Activated effector memory CD4-positive, alpha-beta T cell treated with anti-CD3 and anti-CD28 coated beads, Interleukin-2, amount 50 U/mL, for 16 hours (primary cell): ENCODE measurements at regions not wholly inside any gene's neighbourhood (a gene's known extent, or its start where the extent isn't known, plus 50 kb on each side); places are given as distances from the start of the nearest gene placed in this dataset.
"Not testable (repeated sequence)": the region's sequence is repeated elsewhere in the genome, so short reads cannot be mapped to it uniquely, and the experiment has no call there.

Experiments
- DNase-seq: peaks from one replicate; pipeline ENCODE4 v3.0.0-alpha.2; 2020

DNA sequence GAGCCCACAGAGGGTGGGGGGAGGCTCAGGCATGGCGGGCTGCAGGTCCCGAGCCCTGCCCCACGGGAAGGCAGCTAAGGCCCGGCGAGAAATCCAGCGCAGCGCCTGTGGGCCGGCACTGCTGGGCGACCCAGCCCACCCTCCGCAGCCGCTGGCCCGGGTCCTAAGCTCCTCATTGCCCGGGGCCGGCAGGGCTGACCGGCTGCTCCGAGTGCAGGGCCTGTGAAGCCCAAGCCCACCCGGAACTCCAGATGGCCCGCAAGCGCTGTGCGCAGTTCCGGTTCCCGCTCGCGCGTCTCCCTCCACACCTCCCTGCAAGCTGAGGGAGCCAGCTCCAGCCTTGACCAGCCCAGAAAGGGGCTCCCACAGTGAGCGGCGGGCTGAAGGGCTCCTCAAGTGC is 129.8 kb upstream of the CADM1 start:
- not testable (repeated sequence) for DNase-seq

DNA sequence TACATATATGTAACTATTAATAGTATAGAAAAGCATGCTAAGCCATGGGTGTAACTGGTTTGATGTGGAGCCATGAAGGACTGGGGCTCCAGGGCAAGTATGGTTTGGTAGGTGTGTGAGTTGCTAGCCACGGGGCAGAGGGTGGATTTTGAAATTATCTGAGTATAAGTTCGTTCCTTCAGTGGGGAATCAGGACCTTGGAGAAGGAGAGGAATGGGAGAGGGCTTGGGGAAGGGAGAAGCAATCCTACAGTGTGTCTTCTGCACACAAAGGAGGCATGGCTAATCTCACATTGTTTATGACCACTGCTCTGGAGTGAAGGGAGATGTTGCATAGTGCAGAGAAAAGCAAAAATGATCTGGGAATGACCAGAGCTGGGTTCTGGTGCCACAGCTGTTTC is 127.8 kb upstream of the CADM1 start:
- DNase-seq = no peak

DNA sequence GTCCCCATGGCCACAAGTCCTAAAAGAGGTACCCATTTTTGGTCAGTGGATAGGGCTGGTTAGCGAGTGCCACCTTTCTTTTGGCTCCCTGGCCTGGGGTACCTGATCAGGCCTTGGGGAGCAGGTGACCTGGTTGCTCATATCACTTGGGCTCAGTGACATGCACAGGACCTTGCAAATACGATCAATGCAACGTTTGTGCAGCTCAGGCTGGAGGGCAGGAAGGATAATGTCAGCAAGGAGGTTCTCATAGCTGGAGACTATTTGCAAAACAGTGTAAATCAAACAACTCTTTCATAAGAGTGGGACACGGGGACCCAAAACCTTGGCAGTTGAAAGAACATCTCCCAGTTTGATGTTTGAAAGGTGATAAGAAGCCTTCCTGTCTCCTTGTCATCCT is 127.4 kb upstream of the CADM1 start:
- DNase-seq = no peak

DNA sequence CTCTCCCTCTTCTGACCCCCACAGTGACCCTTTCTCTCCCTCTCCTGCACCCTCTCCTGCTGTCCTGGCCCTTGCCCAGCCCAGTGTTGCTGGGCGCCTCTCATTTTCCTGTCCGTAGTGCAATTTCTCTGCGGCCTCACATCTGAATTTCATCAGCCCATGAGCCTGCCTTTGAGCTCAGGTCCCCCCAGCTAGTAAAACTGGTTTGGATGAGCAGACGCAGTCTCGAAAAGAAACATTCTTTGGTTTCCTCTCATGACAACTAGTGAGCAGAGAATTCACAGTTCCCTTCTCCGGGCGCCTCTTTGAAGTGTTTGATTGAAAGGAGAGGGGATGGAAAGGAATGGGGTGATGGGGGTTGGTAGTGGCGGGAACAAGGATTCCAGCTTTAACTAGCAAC is 126.0 kb upstream of the CADM1 start:
- no peak for DNase-seq

DNA sequence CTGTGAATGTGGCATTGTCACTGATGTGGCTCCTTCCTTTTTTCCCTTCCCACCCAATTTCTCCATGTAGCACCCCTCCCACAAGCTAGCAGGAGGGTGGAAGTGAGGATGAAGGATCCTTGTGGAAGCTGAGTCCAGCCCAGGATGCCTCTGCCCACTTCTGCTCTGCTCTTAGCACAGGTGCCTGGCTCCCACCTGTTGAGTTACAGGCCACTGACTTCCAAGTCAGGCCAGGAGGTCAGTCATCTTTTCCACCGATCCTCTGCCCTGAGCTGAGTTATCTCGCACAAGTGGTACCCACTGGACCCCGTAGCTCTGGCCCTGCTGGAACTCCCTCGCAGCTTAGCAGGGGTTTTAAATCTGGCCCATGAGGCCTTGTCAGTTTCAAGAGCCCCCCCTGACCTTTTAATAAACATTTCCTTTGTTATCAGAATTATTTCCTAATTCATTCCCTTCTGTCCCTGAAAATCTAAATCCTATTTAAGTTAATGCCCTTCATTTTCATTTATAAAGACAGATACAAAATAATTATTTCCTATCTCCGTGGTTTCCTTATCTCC is 125.3 kb upstream of the CADM1 start:
- no peak for DNase-seq

DNA sequence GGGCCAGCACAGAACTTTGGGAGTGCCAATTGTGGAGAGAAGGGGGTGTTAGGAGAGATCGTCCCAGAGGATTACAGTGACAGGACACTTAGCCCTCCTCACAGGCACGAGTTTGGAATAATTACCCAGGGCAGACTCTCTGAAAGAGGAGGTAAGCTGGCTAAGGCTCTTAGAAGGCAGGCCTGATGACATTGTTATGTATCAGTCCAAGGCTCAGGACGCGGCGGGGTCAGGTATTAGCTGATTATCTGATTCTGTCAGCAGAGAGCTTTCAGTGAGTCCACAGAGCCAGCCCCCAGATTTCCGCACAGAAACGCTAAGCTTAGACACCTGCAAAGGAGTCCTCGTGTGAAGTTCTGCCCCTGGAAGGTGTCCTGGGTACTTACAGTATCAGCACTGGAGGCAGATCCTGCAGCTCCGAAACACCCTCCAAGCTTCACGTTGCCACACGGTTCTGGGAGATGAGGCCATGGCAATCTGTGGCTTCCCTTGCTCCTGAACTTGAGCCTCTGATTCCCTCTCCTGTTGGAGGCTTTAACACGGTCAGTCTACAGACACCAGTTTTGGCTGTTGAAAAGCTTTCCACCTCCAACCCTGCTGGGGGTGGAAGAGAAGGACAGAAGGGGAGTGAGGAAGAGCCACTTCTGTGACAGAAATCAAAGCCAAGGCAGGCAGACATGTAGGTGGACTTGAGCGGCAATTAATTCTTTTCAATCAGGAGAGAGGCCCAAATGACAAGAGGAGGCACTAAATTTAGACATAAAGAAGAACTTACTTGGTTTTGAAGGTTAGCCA is 123.6 kb upstream of the CADM1 start:
- DNase-seq = no peak

DNA sequence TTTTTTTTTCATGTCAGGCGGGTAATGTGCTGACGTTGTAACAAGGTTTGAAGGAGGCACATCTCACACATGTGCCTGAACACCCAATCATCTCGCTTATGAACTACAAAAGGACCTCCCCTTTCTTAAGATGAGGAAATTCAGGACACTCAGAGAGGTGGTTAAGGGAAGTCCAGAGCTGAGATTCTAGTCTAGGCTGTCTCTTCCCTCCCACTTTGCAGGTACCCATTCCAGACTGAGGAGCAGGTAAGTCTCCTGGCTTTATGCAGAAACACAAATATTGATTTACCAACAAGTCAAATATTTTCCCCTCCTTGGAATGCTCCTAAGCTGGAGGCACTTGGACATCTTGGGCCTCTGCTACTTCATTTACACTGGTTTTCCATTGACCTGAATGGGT is 122.9 kb upstream of the CADM1 start:
- no peak for DNase-seq

DNA sequence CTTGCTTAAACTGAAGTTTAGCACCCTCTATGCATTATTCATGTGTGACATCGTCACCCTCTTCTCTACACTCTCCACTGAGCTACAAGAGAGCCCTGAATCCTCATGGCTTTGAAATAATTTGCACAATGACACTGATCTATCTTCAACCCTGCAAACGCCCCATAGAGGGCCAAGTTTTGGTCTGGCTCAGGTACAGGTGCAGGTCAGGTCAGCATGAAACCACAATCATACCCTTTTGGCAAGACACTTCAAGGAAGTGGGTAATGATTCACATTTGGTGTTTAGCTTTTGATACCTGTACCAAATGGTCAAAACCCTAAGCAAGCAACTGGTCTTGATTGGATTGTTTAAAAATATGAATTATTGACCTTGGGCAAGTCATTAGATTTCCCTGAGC is 122.2 kb upstream of the CADM1 start:
- DNase-seq = no peak

DNA sequence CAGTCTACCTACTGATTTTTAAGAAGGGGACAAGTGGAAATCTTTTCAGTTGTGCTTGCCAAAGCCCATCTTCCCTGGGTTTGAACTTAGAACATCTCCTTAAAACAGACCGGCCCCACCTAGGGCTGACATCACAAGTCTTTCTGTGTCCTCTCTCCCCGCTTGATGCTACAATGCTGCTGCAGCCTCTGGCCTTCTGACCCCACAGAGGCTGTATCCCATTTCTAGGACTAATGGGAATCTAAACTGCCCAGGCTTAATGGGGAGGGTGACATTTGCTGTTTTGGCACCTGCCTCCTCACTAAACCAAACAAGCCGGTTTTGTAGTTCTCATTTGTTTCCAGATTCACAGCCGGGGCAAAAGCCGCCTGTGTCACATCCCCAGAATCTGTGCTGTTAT is 121.3 kb upstream of the CADM1 start:
- no peak for DNase-seq

DNA sequence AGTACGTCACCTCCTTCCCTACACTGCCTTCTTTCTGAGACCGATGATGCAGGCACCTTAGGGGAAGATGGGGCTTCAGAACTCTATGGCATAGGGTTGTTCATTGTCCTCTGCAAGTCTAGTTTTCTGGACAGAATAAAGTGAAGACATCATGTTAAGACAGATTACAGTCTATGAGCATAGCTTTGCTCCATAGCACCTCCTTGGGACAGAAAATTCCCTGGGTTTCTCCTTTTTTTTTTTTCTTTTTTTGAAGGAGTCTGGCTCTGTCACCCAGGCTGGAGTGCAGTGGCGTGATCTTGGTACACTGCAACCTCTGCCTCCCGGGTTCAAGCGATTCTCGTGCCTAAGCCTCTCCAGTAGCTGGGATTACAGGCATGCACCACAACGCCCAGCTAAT is 119.8 kb upstream of the CADM1 start:
- no peak for DNase-seq

DNA sequence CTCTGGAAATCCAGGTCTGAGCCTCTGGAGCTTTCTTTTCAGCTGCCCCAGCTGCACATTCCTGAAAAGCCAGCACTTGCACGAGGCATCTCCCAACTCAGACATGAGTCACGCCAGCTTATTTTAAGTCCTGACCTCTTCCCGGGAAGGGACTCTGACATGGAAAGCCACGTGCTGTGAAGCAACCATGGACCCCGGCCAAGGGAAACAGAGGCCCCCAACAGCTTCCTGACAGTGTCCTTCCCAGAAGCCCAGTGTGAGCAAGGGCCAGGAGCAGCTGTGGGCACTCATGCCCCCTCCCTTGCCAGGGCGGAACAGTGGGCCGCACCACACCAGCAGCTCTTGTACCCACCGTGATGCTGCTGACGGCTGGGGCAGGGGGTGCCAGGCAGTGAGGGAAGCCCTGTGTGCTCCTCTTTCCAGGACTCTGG is 118.8 kb upstream of the CADM1 start:
- no peak for DNase-seq

DNA sequence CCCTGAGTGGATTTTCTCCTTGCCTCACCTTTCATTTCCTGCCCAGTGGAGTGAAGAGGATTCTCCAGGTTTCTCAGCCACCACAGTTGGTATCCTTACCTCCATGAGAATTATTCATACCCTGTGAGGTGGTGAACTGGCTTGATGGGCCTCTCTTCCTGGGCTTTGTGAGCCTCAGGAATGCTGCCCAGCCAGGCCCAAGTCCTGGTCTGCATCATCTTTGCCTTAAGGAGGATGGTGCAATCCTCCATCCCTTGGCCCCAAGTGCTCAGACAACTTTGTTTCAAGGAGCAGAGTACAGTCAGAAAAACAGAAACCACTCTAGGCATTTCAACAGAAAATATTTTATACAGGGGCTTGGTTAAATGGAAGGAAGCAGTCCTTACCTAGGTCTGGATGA is 114.2 kb upstream of the CADM1 start:
- DNase-seq = no peak

DNA sequence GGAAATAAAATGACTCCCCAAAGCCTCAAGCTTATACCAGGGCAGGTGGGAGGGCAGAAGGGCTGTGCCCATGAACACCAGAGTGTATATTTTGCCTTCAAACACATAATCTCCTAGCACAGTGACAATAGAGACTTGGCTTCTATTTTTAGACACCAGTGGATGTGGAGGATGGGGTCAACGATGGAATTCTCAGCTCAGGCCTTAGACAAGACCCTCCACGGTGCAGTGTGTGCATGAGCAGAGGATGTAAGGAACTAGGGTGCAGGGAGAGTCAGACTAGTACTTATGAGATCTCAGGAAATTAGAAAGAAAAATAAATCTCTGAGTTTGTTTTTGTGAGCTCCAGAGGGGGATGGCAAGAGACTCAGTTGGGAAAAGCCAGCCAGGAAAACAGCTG is 113.6 kb upstream of the CADM1 start:
- no peak for DNase-seq

DNA sequence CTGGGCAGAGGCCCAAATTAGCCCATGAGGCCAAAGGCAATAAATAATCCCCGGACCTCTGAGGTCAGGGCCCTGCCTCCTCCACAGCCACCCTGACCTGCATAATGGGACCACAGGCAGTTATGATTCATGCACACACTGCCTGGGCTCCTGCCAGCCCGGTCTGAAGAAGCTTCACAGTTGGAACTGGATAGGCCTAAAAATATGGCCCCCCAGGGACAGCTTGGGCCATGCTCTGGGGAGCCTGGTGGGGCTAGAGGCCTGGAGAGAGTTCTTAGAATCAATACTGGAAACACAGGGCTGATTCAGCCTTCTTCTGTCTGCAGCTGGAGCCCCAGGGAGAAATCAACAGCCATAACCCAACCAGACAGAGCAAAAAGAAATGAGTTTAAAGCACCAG is 112.8 kb upstream of the CADM1 start:
- no peak for DNase-seq

DNA sequence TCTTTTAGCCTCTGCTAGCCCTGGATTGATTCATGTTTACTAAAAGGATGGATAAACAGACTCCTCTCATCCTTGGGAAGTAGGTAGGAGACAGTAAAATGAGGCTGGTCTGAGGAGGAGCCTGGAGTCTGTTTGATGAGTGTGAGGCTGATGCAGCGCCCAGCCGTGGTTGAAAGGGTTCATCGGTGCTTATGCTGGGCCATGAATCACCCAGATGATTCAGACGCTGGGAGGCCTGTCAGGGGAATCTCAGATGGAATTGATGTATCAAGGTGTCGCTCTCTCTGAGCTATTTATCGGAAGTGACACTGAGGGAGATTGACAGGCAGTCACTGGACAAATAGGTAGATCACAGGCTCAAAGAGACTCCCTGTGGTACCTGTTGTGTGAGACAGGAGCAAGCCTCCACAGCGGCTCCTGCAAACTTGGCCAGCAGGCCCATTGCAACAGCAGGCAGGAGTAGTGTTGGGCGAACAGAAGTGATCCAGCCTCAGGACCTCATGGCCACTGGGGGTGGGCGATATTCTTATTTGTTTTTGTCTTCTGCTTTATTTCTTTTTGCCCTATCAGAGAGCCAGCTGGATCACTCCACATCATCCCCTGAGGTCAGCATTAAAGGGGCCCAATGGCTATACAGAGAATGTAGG is 109.9 kb upstream of the CADM1 start:
- DNase-seq = no peak

DNA sequence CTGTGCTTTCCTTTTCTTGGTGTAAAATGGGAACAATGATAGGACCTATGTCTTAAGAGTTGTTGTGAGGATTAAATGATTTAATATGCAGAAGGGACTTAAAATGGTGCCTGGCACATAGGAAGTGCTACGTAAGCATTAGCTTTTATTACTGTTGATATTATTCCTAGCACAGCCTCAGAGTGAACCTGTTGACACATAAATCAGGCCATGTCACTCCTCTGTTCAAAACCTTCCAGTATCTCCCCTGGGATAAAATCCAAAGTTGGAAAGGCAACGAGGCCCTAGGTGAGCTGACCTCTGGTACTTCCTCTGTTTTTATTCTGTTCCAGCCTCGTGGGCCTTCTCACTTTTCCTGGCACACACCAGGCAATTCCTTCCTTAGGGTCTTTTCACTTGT is 108.8 kb upstream of the CADM1 start:
- no peak for DNase-seq

DNA sequence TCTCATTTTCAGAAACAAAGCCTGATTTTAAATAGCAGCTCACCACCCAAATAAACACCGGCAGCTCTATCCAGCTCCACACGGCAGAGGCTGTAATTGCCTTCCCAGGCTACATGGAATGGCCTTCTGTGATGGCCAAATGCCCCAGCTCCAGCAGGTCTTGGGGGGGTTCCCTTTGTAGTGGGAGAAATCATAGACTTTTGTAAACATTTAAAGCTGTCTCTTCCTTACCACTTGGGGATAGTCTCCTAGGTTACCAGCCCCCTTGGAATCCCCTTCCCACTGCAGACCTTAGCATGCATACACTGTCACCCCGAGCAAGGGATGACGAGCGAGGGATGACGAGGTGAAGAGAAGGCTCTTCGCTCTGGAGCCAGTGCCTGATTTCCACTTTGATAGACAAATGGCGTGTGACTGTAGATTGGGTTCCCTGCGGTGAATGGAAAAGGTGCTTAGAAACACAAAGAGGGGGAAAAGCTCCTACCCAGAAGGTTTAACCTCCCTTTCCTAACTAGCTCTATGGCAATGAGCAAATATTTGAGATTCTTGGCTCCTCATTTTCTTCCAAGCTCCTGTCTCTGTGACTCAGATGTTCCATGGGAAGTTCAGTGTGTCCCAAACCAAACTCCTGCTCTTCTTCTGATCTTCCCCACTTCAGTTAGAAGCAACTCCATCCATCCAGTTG is 108.0 kb upstream of the CADM1 start:
- DNase-seq = no peak

DNA sequence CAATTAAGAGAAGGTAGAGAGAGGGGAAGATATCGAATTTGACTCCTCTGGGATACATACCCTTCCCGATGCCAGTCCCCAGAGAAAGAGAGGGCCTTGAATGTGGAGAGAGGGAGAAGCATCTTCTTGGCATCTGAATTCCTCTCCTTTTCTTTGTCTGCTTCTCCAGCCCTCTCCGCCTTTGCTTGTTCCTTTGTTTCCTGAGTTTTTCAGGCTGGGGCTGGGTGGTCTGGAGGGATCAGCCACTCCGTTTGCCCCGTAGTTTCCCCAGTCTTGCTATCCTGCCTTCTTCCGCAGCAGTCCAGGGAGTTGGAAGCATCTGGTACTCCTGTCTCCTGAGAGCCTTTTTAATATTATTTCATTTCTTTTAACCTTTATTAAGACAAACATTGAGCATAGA is 107.1 kb upstream of the CADM1 start:
- no peak for DNase-seq

DNA sequence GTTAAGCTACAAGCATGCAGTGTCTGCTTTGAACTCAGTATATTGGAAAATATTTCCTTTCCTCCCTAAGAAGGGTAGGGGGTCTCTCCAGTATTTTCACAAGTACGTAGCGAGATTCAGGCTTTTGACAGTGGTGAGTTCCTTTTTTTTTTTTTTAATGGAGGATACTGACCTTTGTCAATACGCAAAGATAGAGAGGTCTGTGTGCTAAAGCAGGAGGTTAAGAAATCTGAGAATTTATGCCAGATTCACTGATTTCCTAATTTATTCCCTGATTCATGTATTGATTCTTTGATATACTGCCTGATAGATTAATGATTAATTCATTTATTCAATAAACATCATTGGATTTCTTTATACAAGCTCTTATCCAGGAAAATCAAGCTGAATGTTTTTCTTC is 106.7 kb upstream of the CADM1 start:
- no peak for DNase-seq

DNA sequence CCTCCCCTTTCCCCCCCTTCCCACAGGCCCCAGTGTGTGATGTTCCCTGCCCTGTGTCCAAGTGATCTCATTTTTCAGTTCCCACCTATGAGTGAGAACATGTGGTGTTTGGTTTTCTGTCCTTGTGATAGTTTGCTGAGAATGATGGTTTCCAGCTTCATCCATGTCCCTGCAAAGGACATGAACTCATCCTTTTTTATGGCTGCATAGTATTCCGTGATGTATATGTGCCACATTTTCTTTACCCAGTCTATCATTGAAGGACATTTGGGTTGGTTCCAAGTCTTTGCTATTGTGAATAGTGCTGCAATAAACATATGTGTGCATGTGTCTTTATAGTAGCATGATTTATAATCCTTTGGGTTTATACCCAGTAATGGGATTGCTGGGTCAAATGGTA is 106.0 kb upstream of the CADM1 start:
- not testable (repeated sequence) for DNase-seq

DNA sequence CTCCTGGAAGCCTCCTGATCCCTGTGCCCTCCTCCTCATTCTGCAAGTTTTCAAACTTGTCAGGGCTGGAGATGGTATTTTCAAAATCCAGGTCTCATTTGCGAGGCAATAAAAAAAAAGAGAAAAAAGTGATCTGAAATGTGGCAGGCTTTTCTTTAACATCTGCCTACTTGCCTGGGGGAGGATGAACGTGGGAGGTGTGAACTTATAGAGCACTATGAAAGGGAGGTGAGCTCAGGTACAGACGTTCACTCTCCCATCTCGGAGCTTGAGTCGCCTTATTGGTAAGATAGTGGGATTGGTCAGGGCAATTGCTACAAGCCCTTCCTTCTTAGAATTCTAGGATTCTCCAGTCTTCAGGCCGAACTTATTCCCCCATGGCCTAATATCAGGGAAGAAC is 104.8 kb upstream of the CADM1 start:
- no peak for DNase-seq

DNA sequence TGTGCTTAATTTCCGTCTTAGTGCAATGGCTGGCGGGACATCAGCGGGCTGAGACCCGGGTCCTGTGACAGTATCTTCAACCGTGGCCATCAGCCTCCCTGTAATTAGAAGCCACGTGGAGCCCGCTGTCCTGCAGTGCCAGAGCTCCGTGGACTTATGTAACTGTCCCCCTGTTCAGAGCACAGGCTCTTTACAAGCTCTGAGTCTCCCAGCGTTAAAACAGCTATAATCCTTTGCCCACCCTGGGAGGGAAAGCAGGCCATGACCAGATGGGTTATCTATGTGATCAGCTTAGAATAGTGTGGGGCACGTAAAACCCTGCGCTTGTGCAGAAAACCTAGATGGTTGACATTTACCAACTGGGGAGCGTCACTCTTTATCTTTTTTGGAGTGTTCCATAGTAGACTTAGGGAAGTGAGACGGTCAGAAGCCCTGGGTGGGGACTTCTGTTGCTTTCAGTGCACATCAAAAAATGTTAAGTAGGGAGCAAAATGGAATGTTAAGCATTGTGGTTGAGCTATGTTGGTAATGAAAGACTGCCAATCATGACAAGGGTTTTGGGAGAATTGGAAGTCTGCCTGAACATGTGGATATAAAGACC is 103.5 kb upstream of the CADM1 start:
- no peak for DNase-seq

DNA sequence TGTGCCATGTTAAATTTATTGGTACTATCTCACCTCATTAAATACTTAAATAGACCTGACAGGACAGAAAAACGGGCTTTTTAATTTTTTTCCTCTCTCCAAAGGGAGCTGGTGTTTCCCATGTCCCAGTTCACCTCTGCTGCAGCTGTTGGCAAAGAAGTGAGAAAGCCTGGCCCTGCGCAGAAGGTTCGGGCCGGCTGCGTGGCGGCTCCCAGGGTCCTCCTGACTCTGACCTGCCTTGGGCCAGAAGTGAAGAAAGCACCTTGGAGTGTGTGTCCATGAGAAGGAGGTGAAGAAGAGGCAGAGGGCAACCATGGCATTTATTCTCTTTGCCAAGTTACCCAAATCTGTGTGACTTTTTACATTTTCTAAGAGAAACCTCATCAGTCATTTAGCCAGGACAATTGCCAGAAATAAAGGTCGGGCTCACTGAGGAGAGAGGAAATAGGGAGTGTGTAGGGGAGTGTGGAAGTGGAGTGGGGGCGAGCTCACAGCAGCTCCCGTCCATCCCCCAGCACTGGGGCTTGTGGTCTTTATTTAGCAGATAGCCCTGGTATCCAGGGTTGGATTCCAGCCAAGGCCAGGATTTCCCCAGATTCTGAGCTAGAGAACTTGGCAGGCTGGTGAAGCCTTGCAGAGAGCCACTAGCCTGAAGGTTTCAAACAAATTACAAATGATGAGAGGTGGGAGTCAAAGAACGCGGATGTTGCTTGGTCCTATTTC is 102.4 kb upstream of the CADM1 start:
- no peak for DNase-seq
